ENCODE measurements at regions not wholly inside any gene's neighbourhood (a gene's known extent, or its start where the extent isn't known, plus 50 kb on each side); places are given as distances from the start of the nearest gene placed in this dataset.

- H3K27ac ChIP-seq (ENCODE audit: low read length): no peak overlapping the region
- no peak for TF ChIP-seq CTCF (IDR thresholded peaks at IDR 0.05; ENCODE audit: borderline replicate concordance, extremely low read depth, low read length, poor library complexity, severe bottlenecking)
- no peak for TF ChIP-seq EZH2 (IDR thresholded peaks at IDR 0.05; ENCODE audit: borderline replicate concordance, low read depth, low read length, severe bottlenecking)
- H3K27me3 ChIP-seq (ENCODE audit: insufficient read depth, low read length, poor library complexity): no peaks in the 10 kb centered on the region
- no peak overlapping the region for H3K4me3 ChIP-seq (ENCODE audit: low read depth in 1 of 2, low read length in 2 of 2)
- no peaks in the 10 kb centered on the region for H3K79me2 ChIP-seq (ENCODE audit: insufficient read depth, low read length)
- H3K4me1 ChIP-seq (ENCODE audit: insufficient read depth, low read length): no peaks in the 10 kb centered on the region
- no peak overlapping the region for H3K9ac ChIP-seq (ENCODE audit: low read depth, low read length)
- no peaks in the 10 kb centered on the region for H3K36me3 ChIP-seq (ENCODE audit: insufficient read depth, low read length)
- no peak for ATAC-seq (ENCODE audit: insufficient read depth, low read depth)
- H2AFZ ChIP-seq (ENCODE audit: low read depth, low read length): no peak overlapping the region
- H3K9me3 ChIP-seq (ENCODE audit: insufficient read depth, low read length, severe bottlenecking): no peaks in the 10 kb centered on the region
- no peak overlapping the region for H3K4me2 ChIP-seq (ENCODE audit: insufficient read depth, low read length)
- no peaks in the 10 kb centered on the region for H4K20me1 ChIP-seq (ENCODE audit: insufficient read depth, low read length)
- DNase-seq: no peak
These were observed 130.9 kb upstream of the ALCAM start for GRCh38 chr3:105235785-105236184.

GRCh38 chr3:105238367-105238766 is 128.3 kb upstream of the ALCAM start:
- H3K79me2 ChIP-seq (ENCODE audit: insufficient read depth, low read length): no peaks in the 10 kb centered on the region
- no peak overlapping the region for H3K27ac ChIP-seq (ENCODE audit: low read length)
- H3K36me3 ChIP-seq (ENCODE audit: insufficient read depth, low read length): no peaks in the 10 kb centered on the region
- no peaks in the 10 kb centered on the region for H3K9me3 ChIP-seq (ENCODE audit: insufficient read depth, low read length, severe bottlenecking)
- no peak overlapping the region for H3K9ac ChIP-seq (ENCODE audit: low read depth, low read length)
- TF ChIP-seq EZH2 (IDR thresholded peaks at IDR 0.05; ENCODE audit: borderline replicate concordance, low read depth, low read length, severe bottlenecking) (no peak), CTCF (IDR thresholded peaks at IDR 0.05; ENCODE audit: borderline replicate concordance, extremely low read depth, low read length, poor library complexity, severe bottlenecking) (no peak)
- H3K4me3 ChIP-seq (ENCODE audit: low read depth in 1 of 2, low read length in 2 of 2): no peak overlapping the region
- no peak for DNase-seq
- no peaks in the 10 kb centered on the region for H3K27me3 ChIP-seq (ENCODE audit: insufficient read depth, low read length, poor library complexity)
- H4K20me1 ChIP-seq (ENCODE audit: insufficient read depth, low read length): no peaks in the 10 kb centered on the region
- no peaks in the 10 kb centered on the region for H3K4me1 ChIP-seq (ENCODE audit: insufficient read depth, low read length)
- H3K4me2 ChIP-seq (ENCODE audit: insufficient read depth, low read length): no peak overlapping the region
- ATAC-seq (ENCODE audit: insufficient read depth, low read depth): no peak
- no peak overlapping the region for H2AFZ ChIP-seq (ENCODE audit: low read depth, low read length)

- DNase-seq (no peak), ATAC-seq (ENCODE audit: insufficient read depth, low read depth) (no peak)
- Histone ChIP-seq H3K9ac (ENCODE audit: low read depth, low read length) (no peak overlapping the region), H3K4me1 (ENCODE audit: insufficient read depth, low read length) (no peaks in the 10 kb centered on the region), H3K27ac (ENCODE audit: low read length) (no peak overlapping the region), H3K4me3 (ENCODE audit: low read depth in 1 of 2, low read length in 2 of 2) (no peak overlapping the region), H3K36me3 (ENCODE audit: insufficient read depth, low read length) (no peaks in the 10 kb centered on the region), H3K79me2 (ENCODE audit: insufficient read depth, low read length) (no peaks in the 10 kb centered on the region), H3K9me3 (ENCODE audit: insufficient read depth, low read length, severe bottlenecking) (no peaks in the 10 kb centered on the region), H2AFZ (ENCODE audit: low read depth, low read length) (no peak overlapping the region), H4K20me1 (ENCODE audit: insufficient read depth, low read length) (no peaks in the 10 kb centered on the region), H3K27me3 (ENCODE audit: insufficient read depth, low read length, poor library complexity) (no peaks in the 10 kb centered on the region), H3K4me2 (ENCODE audit: insufficient read depth, low read length) (no peak overlapping the region)
- TF ChIP-seq EZH2 (IDR thresholded peaks at IDR 0.05; ENCODE audit: borderline replicate concordance, low read depth, low read length, severe bottlenecking): no peak
- no peak for TF ChIP-seq CTCF (IDR thresholded peaks at IDR 0.05; ENCODE audit: borderline replicate concordance, extremely low read depth, low read length, poor library complexity, severe bottlenecking)
These were observed 123.6 kb upstream of the ALCAM start for GRCh38 chr3:105243076-105243475.

- peaks cover 2% of the 10 kb centered on the region for H3K9me3 ChIP-seq (ENCODE audit: insufficient read depth, low read length, severe bottlenecking)
- H3K27ac ChIP-seq (ENCODE audit: low read length): no peak overlapping the region
- no peaks in the 10 kb centered on the region for H3K27me3 ChIP-seq (ENCODE audit: insufficient read depth, low read length, poor library complexity)
- ATAC-seq (ENCODE audit: insufficient read depth, low read depth): no peak
- H3K4me1 ChIP-seq (ENCODE audit: insufficient read depth, low read length): no peaks in the 10 kb centered on the region
- H3K4me2 ChIP-seq (ENCODE audit: insufficient read depth, low read length): no peak overlapping the region
- H4K20me1 ChIP-seq (ENCODE audit: insufficient read depth, low read length): no peaks in the 10 kb centered on the region
- H3K79me2 ChIP-seq (ENCODE audit: insufficient read depth, low read length): no peaks in the 10 kb centered on the region
- no peak overlapping the region for H2AFZ ChIP-seq (ENCODE audit: low read depth, low read length)
- no peak overlapping the region for H3K4me3 ChIP-seq (ENCODE audit: low read depth in 1 of 2, low read length in 2 of 2)
- TF ChIP-seq CTCF (IDR thresholded peaks at IDR 0.05; ENCODE audit: borderline replicate concordance, extremely low read depth, low read length, poor library complexity, severe bottlenecking) (no peak), EZH2 (IDR thresholded peaks at IDR 0.05; ENCODE audit: borderline replicate concordance, low read depth, low read length, severe bottlenecking) (no peak)
- H3K36me3 ChIP-seq (ENCODE audit: insufficient read depth, low read length): no peaks in the 10 kb centered on the region
- no peak overlapping the region for H3K9ac ChIP-seq (ENCODE audit: low read depth, low read length)
- no peak for DNase-seq
These were observed 120.2 kb upstream of the ALCAM start for GRCh38 chr3:105246536-105246935.
